ENCODE measurements at regions not wholly inside any gene's neighbourhood (a gene's known extent, or its start where the extent isn't known, plus 50 kb on each side); places are given as distances from the start of the nearest gene placed in this dataset.

- DNase-seq (ENCODE audit: low read depth), result no peak
Observed at GRCh38 chr14:98623788-98624415, 648.1 kb downstream of the BCL11B start.

DNA sequence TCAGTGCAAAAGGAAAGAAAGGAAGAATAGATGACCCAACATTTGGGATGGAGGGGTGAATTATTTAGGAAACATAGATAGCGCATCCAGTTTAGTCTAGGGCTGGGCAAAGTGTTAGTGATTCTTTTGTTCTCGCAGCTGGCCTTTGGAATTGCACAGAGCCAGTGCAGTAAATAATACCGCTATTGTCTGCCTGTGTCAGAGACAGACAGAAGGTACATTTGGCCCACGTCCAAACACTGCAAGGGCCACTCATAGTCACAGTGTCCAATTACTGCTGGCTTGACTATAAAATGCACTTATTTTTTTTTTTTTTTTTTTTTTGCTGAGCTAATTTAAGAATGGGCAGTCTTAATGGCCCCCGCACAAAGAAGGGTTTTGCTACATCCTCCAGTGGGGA lies 638.6 kb downstream of the BCL11B start:
- DNase-seq (ENCODE audit: low read depth), result no peak

DNA sequence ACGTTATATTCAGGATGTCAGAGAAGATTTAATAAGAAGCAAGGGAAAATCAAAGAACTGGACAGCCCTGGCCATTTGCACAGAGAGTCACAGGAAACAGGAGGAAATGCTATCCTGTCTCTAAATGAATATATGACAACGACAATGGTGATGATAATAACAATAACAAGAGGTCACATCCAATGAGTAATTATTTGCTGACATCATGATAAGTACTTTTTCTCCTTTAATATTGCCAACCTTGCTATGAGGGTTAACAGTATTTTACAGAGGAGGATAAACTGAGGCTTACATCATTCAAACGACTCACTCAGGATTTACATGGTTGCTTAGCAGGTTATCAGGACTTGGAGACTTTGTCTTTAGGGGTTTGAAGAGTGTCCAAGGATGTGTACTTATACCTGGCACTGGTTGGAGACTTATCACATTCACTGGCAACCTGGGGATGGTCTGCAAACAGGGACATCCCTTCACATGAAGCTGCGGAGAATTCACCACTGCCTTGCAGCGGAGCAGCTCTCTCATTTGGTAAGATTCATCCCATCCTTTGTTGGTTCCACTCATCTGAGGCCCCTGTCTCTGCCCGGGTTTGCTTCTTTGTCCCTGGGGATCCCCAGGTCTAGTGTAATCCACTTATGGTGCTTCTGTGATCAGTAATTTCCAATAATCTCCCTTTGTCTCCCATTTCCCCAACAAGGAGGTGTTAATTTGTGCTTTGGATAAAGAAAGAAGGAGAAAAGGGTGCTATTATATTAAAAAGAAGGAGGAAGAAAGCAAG lies 637.8 kb downstream of the BCL11B start:
- no peak for DNase-seq (ENCODE audit: low read depth)

GRCh38 chr14:98638366-98638765 lies 633.6 kb downstream of the BCL11B start:
- no peak for DNase-seq (ENCODE audit: low read depth)

GRCh38 chr14:98647754-98648153 lies 624.2 kb downstream of the BCL11B start:
- no peak for DNase-seq (ENCODE audit: low read depth)

GRCh38 chr14:98651037-98651436 lies 621.0 kb downstream of the BCL11B start:
- no peak for DNase-seq (ENCODE audit: low read depth)

DNA sequence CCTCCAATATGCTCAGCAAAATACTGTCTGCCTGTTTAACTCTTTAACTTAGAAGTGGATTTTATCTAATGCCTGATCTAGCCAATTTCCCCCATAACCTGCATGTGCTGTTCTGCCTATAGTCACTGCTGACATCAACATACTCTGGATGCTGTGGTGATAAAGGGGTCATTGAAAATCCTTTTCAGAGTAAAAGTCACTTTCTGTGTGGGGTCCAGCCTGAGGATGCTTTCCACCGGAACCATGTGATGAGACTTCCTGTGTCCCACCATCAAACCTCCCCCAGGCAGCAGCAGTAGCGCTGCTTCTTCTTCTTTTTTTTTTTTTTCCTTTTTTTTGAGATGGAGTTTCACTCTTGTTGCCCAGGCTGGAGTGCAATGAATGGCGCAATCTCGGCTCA lies 607.0 kb downstream of the BCL11B start:
- DNase-seq (ENCODE audit: low read depth), result no peak

GRCh38 chr14:98666545-98666944 lies 605.5 kb downstream of the BCL11B start:
- DNase-seq (ENCODE audit: low read depth), result no peak

- no peak for DNase-seq (ENCODE audit: low read depth)
Observed at GRCh38 chr14:98682033-98682432, 590.0 kb downstream of the BCL11B start.

DNA sequence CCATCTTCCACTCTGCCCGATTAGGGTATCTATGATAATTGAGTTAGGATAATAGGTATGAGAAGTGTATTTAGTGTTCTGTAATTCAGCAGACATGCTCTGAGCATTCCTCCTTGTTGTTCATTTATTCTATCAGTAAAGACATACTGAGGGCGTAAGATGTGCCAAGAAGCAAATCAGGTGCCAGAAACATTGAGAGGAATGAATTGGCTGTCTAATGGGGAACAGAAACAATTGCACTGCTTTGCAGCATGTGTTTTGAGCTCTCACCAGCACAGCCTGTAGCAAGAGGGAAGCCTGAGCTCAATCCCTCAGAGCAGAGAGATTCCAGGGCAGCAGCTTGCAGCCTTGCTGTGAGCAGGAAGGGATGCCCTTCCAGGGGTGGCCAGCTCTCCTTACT lies 589.3 kb downstream of the BCL11B start:
- no peak for DNase-seq (ENCODE audit: low read depth)

DNA sequence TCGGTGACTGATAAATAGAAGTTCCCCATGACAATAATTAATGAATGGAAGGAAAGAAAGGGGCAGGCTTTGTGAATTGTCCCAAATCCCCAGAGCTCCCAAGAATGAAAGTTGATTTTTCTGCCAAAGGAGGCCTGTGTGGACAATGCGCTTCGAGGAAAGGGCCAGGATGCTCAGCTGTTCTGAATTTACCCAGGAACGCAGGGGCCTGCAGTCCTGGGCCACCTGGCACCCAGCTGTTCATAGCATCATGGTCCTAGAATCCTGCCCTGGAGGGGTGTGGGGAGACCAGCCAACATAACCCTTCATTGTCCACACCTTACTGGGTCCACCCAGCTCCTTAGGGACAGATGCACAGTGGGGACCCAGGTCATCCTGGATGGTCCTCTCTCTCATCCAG lies 587.5 kb downstream of the BCL11B start:
- DNase-seq (ENCODE audit: low read depth), result no peak

- DNase-seq (ENCODE audit: low read depth), result no peak
Observed at GRCh38 chr14:98685725-98686124, 586.3 kb downstream of the BCL11B start.

DNA sequence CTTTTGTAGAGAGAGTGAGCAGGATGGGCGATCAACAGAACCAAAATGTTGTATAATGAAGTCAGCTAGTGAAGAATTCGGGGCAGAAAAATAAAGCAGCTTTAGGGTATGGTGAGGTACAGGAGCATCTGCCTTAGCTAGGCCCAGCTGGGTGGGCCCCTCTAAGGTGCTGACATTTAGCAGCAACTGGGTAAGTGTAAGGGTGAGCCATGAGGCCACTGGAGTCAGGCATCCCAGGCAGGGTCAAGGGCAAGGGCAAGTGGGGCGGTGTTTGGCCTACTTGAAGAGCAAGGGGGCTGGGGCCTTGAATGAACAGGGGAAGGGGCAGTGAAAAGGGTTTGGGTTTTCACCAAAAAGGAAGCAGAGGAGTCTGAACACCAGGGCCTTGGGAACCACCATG lies 583.6 kb downstream of the BCL11B start:
- no peak for DNase-seq (ENCODE audit: low read depth)

DNA sequence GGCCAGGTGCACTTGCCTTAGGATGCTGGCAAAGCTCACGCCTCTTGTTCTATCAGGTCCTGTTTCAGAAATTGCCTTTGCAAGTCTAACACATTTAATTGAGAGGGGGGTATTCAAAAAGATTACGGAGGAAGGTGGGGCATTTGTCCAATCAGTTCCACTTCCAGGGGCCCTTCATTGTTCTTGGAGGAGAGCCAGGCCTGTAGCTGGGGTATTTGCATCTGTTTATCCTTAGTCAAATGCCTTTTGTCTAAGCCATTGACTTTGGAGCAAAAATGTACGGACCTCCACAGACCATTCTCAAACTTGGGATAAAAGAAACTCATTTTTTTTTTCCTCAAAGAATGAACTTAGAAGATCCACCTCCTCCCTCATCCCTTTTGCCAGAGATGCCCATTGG lies 582.0 kb downstream of the BCL11B start:
- no peak for DNase-seq (ENCODE audit: low read depth)

DNA sequence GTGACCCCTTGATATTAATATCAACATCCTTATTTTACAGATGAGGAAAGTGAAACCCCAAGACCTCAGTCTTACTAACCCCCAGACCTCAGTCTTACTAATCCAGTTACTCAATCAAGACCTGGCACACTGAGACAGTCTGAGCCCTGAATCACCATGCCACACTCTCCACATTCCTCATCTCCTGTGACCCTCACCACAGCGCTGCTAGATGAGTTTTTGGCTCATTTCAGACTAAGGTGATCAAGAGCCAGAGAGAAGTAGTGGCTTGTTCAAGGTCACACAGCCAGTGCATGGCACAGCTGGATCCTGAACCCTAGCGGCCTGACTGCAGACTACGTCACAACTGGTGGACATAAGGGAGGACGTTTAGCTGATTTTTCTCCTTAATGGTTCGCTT lies 579.2 kb downstream of the BCL11B start:
- no peak for DNase-seq (ENCODE audit: low read depth)

GRCh38 chr14:98694541-98694940 lies 577.5 kb downstream of the BCL11B start:
- no peak for DNase-seq (ENCODE audit: low read depth)

DNA sequence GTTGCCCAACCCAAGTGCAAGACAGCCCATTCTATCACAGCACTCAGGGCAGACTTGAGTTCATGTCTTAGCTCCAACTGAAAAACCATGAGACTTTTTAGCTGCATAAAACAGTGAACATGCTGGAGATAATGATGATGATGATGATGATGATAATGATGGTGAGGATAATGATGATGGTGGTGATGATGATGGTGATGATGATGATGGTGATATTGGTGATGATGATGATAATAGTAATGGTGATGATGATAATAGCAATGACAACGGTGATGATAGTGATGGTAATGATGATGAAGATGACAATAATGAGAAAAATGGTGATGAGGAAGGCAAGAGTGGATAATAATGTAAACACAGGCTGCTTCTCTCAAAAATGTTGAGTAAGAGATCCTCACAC lies 576.2 kb downstream of the BCL11B start:
- DNase-seq (ENCODE audit: low read depth), result no peak

- DNase-seq (ENCODE audit: low read depth), result no peak
Observed at GRCh38 chr14:98698341-98698740, 573.7 kb downstream of the BCL11B start.

- DNase-seq (ENCODE audit: low read depth), result no peak
Observed at GRCh38 chr14:98700748-98701147, 571.2 kb downstream of the BCL11B start.

DNA sequence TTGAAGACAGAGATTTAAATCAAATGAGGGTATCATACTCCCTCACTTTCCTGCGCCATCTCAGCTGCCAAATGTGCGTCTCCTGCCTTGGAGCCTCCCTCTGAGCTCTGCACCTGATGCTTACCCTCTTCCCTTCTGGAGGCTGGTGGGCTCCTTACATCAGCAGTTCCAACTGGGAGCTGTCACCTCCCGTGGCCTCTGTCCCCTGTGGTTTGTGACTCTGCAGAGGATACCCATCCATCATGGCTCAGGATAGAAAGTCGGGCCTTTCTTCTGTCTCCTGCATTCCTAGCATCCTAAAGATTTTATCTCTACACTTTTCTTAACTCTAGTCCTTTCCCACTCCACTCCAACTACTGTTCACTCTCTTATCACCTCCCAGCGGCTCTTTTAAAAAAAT lies 570.6 kb downstream of the BCL11B start:
- no peak for DNase-seq (ENCODE audit: low read depth)

GRCh38 chr14:98704441-98704840 lies 567.6 kb downstream of the BCL11B start:
- no peak for DNase-seq (ENCODE audit: low read depth)

DNA sequence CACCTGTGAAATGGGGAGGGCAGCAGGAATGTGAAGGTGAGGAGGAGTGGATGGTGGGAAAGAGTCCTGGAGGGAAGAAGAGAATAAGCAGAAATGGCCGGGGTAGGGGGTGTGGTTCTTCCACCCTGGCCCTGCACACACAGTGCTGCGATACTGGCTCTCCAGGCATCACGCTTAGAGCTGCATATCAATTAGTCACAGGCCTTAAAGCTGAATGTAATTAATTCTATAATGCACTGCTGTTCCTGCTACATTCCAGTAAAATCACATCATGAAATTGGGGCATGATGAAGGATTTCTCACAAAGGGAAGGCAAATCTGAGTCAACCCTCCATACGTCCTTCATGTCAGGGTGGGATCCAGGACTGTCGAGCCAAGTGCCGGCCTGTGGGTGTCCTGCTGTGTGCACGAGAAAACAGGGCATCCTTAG lies 566.1 kb downstream of the BCL11B start:
- DNase-seq (ENCODE audit: low read depth), result no peak

DNA sequence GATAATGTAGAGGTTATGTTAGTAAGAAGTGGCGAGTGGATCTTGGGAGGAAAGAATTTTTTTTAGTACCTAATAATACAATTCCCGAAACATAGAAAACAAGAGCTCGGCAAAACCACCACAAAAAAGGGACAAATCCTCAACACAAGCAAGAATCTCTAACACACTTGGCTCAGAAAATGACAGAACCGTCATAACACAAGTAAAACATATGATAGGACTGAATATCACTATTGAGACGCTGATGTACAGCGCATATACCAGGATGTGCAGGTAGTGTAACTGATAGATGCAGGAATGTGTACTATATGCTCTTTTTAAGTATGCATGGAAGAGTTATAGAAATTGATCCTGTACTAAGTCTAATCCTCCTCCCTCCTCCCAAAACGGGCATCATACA lies 564.5 kb downstream of the BCL11B start:
- no peak for DNase-seq (ENCODE audit: low read depth)

GRCh38 chr14:98708555-98708954 lies 563.4 kb downstream of the BCL11B start:
- DNase-seq (ENCODE audit: low read depth), result no peak

Data from T-helper 22 cell (primary cell).